Keratinocyte (primary cell): ENCODE measurements at regions not wholly inside any gene's neighbourhood (a gene's known extent, or its start where the extent isn't known, plus 50 kb on each side); places are given as distances from the start of the nearest gene placed in this dataset.

Experiments
- DNase-seq: peaks from one replicate; pipeline ENCODE4 v3.0.0-alpha.2; 2011; ENCODE audit warnings: low read depth, missing footprints, low spot score
- FAIRE-seq: peaks from 2 replicates; lab custom pipeline; 2011; peaks lifted over from hg19 to GRCh38; lab: Jason Lieb, UNC
- H2AFZ ChIP-seq: 2 replicates; pipeline ENCODE4 v1.6.0; 2012; ENCODE audit warnings: low read length, control low read depth, inconsistent platforms; ENCODE audit not compliant: control insufficient read depth
- H3K27ac ChIP-seq: 2 replicates; pipeline ENCODE4 v1.5.1; 2011; ENCODE audit warnings: low read length; ENCODE audit not compliant: control insufficient read depth, insufficient read depth
- H3K27me3 ChIP-seq: 3 replicates; pipeline ENCODE4 v1.6.0; 2011; ENCODE audit warnings: low read length; ENCODE audit not compliant: control insufficient read depth, insufficient read depth; ENCODE audit errors: extremely low read depth
- H3K36me3 ChIP-seq, 2 experiments: 2 replicates in 1 of 2; 3 replicates in 1 of 2; pipeline ENCODE4 v1.5.1; 2011; ENCODE audit warnings: low read length in 2 of 2, mild to moderate bottlenecking in 1 of 2; ENCODE audit not compliant: control insufficient read depth in 2 of 2, insufficient read depth in 2 of 2; ENCODE audit errors: extremely low read depth in 1 of 2
- H3K4me1 ChIP-seq: 3 replicates; pipeline ENCODE4 v1.5.1; 2011; ENCODE audit warnings: low read length; ENCODE audit not compliant: control insufficient read depth, insufficient read depth; ENCODE audit errors: extremely low read depth
- H3K4me2 ChIP-seq: 3 replicates; pipeline ENCODE4 v1.6.0; 2011; ENCODE audit warnings: low read depth, low read length; ENCODE audit not compliant: control insufficient read depth, insufficient read depth; ENCODE audit errors: extremely low read depth
- H3K4me3 ChIP-seq, 3 experiments: fragments of 200-600 bp in 1 of 3; sonication (generic) in 1 of 3; 2 replicates in 2 of 3; 3 replicates in 1 of 3; pipeline ENCODE4 v1.5.1; 2011 to 2016; ENCODE audit warnings: low read length in 3 of 3, mild to moderate bottlenecking in 3 of 3, control low read depth in 2 of 3, inconsistent platforms in 1 of 3, low read depth in 1 of 3, mixed read lengths in 1 of 3, mixed run types in 1 of 3, moderate library complexity in 1 of 3; ENCODE audit not compliant: control insufficient read depth in 2 of 3, insufficient read depth in 2 of 3; ENCODE audit errors: extremely low read depth in 1 of 3
- H3K79me2 ChIP-seq: 2 replicates; pipeline ENCODE4 v1.6.0; 2012; ENCODE audit warnings: low read length; ENCODE audit not compliant: control insufficient read depth, insufficient read depth
- H3K9ac ChIP-seq: 3 replicates; pipeline ENCODE4 v1.6.0; 2011; ENCODE audit warnings: low read length; ENCODE audit not compliant: control insufficient read depth, insufficient read depth; ENCODE audit errors: extremely low read depth
- H3K9me1 ChIP-seq: 3 replicates; pipeline ENCODE4 v1.6.0; 2011; ENCODE audit warnings: low read length; ENCODE audit not compliant: control insufficient read depth, insufficient read depth; ENCODE audit errors: extremely low read depth
- H3K9me3 ChIP-seq: 2 replicates; pipeline ENCODE4 v1.5.1; 2012; ENCODE audit warnings: low read depth, low read length; ENCODE audit not compliant: control insufficient read depth
- H4K20me1 ChIP-seq: 3 replicates; pipeline ENCODE4 v1.6.0; 2011; ENCODE audit warnings: low read length; ENCODE audit not compliant: control insufficient read depth, insufficient read depth; ENCODE audit errors: extremely low read depth
- EZH2 ChIP-seq: IDR thresholded peaks from one replicate; pipeline ENCODE4 v1.6.1; 2012; ENCODE audit warnings: inconsistent platforms, mild to moderate bottlenecking, low read length, moderate library complexity
- dilution Hi-C: fragments of 300-500 bp; cut with MboI; formaldehyde crosslinking; loops from one replicate; pipeline ENCODE4 v1.7.0; 2020; ENCODE audit warnings: low sequenced_read_pairs; ENCODE audit not compliant: extremely low pct_ligation_motif_present
- TF ChIP-seq, protein P1 (sequence below), 3 experiments: IDR thresholded peaks in 1 of 3; conservative IDR thresholded peaks in 1 of 3; optimal IDR thresholded peaks in 1 of 3; 2 replicates in 2 of 3; 3 replicates in 1 of 3; pipeline versions ENCODE3 to v1.5.1; 2011; ENCODE audit warnings: low read length in 3 of 3, mild to moderate bottlenecking in 3 of 3, moderate library complexity in 2 of 3, control low read depth in 1 of 3, inconsistent platforms in 1 of 3; ENCODE audit not compliant: insufficient read depth in 2 of 3; ENCODE audit errors: extremely low read depth in 1 of 3

DNA sequence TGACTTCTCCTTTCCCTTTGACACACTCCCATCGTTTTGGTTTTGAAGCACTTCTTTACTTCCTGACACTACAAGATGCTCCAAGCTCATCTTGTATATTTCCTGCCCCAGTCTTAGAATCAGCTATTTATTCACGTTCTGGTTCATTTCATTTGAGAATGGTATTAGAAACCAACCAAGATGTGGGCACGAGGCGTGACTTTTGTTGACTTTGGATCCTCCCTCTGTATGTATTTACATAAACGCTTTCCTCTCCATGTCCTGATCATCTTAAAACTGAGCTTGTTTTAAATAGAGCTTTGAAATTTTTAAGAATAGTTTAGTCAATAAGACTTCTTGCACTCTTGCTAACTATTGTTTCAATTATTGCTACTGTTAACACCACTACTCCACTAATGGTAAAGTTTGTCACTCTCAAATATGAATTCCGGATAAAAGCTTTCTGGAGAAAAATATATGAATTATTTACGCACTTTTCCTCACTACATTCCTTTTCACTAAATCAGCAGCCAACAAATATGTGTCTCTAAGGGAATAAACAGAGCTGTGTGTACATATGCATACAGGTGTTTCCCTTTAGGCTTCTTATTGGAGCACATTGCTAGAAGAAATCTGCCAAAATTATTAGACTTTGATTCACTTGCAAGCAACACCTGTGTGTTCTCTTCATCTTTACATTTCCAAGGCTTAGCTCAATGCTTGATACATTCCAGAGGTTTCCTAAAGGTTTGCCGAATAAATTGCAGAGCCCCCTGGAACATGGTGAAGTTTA, 77.3 kb upstream of the TMEM244 start:
- peak; percentile 20 for FAIRE-seq
- no peak overlapping the region for H3K4me2 ChIP-seq
- no peaks in the 10 kb centered on the region for H3K79me2 ChIP-seq
- no peak for DNase-seq
- no peaks in the 10 kb centered on the region for H3K27me3 ChIP-seq
- TF ChIP-seq, protein P1, sequence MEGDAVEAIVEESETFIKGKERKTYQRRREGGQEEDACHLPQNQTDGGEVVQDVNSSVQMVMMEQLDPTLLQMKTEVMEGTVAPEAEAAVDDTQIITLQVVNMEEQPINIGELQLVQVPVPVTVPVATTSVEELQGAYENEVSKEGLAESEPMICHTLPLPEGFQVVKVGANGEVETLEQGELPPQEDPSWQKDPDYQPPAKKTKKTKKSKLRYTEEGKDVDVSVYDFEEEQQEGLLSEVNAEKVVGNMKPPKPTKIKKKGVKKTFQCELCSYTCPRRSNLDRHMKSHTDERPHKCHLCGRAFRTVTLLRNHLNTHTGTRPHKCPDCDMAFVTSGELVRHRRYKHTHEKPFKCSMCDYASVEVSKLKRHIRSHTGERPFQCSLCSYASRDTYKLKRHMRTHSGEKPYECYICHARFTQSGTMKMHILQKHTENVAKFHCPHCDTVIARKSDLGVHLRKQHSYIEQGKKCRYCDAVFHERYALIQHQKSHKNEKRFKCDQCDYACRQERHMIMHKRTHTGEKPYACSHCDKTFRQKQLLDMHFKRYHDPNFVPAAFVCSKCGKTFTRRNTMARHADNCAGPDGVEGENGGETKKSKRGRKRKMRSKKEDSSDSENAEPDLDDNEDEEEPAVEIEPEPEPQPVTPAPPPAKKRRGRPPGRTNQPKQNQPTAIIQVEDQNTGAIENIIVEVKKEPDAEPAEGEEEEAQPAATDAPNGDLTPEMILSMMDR (optimal IDR thresholded peaks at IDR 0.05 in 1 of 3, IDR thresholded peaks at IDR 0.05 in 1 of 3, conservative IDR thresholded peaks at IDR 0.05 in 1 of 3; ENCODE audit: extremely low read depth in 1 of 3, insufficient read depth in 2 of 3, low read length in 3 of 3): no peak
- no peak for TF ChIP-seq EZH2
- no peaks in the 10 kb centered on the region for H4K20me1 ChIP-seq
- H3K9ac ChIP-seq: no peak overlapping the region
- H3K4me3 ChIP-seq: no peak overlapping the region
- H3K27ac ChIP-seq: no peak overlapping the region
- dilution Hi-C loops: no loop called here
- no peak overlapping the region for H2AFZ ChIP-seq
- no peaks in the 10 kb centered on the region for H3K9me1 ChIP-seq
- H3K9me3 ChIP-seq: no peaks in the 10 kb centered on the region
- H3K36me3 ChIP-seq: no peaks in the 10 kb centered on the region
- peaks cover 2% of the 10 kb centered on the region for H3K4me1 ChIP-seq

GRCh38 chr6:129936329-129937165, 75.4 kb upstream of the TMEM244 start:
- no peaks in the 10 kb centered on the region for H3K27me3 ChIP-seq
- H3K27ac ChIP-seq: no peak overlapping the region
- peak overlapping the region in 1 of 3 experiments; percentile 23 for H3K4me3 ChIP-seq
- peak; percentile 95 for FAIRE-seq
- dilution Hi-C loops: no loop called here
- H3K9me1 ChIP-seq: no peaks in the 10 kb centered on the region
- no peak overlapping the region for H3K9ac ChIP-seq
- H3K9me3 ChIP-seq: no peaks in the 10 kb centered on the region
- peak; percentile 15 for DNase-seq
- peak overlapping the region; percentile 63 for H3K4me2 ChIP-seq
- no peaks in the 10 kb centered on the region for H3K36me3 ChIP-seq
- peaks cover 2% of the 10 kb centered on the region for H3K4me1 ChIP-seq
- peak overlapping the region; percentile 82 for H2AFZ ChIP-seq
- H3K79me2 ChIP-seq: no peaks in the 10 kb centered on the region
- no peaks in the 10 kb centered on the region for H4K20me1 ChIP-seq
- TF ChIP-seq, protein P1 (optimal IDR thresholded peaks at IDR 0.05 in 1 of 3, IDR thresholded peaks at IDR 0.05 in 1 of 3, conservative IDR thresholded peaks at IDR 0.05 in 1 of 3; ENCODE audit: extremely low read depth in 1 of 3, insufficient read depth in 2 of 3, low read length in 3 of 3): peak; percentile 36 to 70 (median 70)
- no peak for TF ChIP-seq EZH2
